AML-193 (cell line): ENCODE measurements at regions not wholly inside any gene's neighbourhood (a gene's known extent, or its start where the extent isn't known, plus 50 kb on each side); places are given as distances from the start of the nearest gene placed in this dataset.
"Not testable (repeated sequence)": the region's sequence is repeated elsewhere in the genome, so short reads cannot be mapped to it uniquely, and the experiment has no call there.

ENCODE experiments used
- DNase-seq, 2 experiments: peaks; one replicate each; lab custom pipeline; 2025; lab: John Stamatoyannopoulos, UW

GRCh38 chr7:153948060-153948459 is 104.1 kb upstream of the DPP6 start:
- no peak for DNase-seq

- DNase-seq = no peak
Measured at GRCh38 chr7:153951316-153951715, 100.9 kb upstream of the DPP6 start.

- no peak for DNase-seq
Measured at GRCh38 chr7:153954477-153954876, 97.7 kb upstream of the DPP6 start.

- DNase-seq = not testable (repeated sequence)
Measured at GRCh38 chr7:153957677-153958076, 94.5 kb upstream of the DPP6 start.

GRCh38 chr7:153958381-153958780 is 93.8 kb upstream of the DPP6 start:
- not testable (repeated sequence) for DNase-seq

GRCh38 chr7:153958789-153959188 is 93.4 kb upstream of the DPP6 start:
- not testable (repeated sequence) for DNase-seq

- DNase-seq = not testable (repeated sequence)
Measured at GRCh38 chr7:153964481-153965112, 87.6 kb upstream of the DPP6 start.

- DNase-seq = not testable (repeated sequence)
Measured at GRCh38 chr7:153969016-153969415, 83.2 kb upstream of the DPP6 start.

- DNase-seq = not testable (repeated sequence)
Measured at GRCh38 chr7:153974603-153975002, 77.6 kb upstream of the DPP6 start.

GRCh38 chr7:153976745-153977144 is 75.5 kb upstream of the DPP6 start:
- not testable (repeated sequence) for DNase-seq

GRCh38 chr7:153983186-153983585 is 69.0 kb upstream of the DPP6 start:
- DNase-seq = not testable (repeated sequence)

- not testable (repeated sequence) for DNase-seq
Measured at GRCh38 chr7:153989066-153989627, 63.1 kb upstream of the DPP6 start.

- not testable (repeated sequence) for DNase-seq
Measured at GRCh38 chr7:153989742-153990425, 62.3 kb upstream of the DPP6 start.

GRCh38 chr7:153991471-153991870 is 60.7 kb upstream of the DPP6 start:
- not testable (repeated sequence) for DNase-seq

- DNase-seq = not testable (repeated sequence)
Measured at GRCh38 chr7:153993402-153993801, 58.8 kb upstream of the DPP6 start.

- not testable (repeated sequence) for DNase-seq
Measured at GRCh38 chr7:153998896-153999295, 53.3 kb upstream of the DPP6 start.
